Hepatic stellate cell (primary cell): ENCODE measurements at regions not wholly inside any gene's neighbourhood (a gene's known extent, or its start where the extent isn't known, plus 50 kb on each side); places are given as distances from the start of the nearest gene placed in this dataset.

Experiments used
- DNase-seq: peaks from one replicate; pipeline ENCODE4 v3.0.0; 2011; ENCODE audit warnings: low spot score

GRCh38 chr2:144686518-144687215 is 166.7 kb upstream of the ZEB2 start:
- no peak for DNase-seq

GRCh38 chr2:144683966-144684365 is 164.0 kb upstream of the ZEB2 start:
- no peak for DNase-seq

GRCh38 chr2:144683107-144683753 is 163.3 kb upstream of the ZEB2 start:
- DNase-seq = no peak

- DNase-seq = no peak
Observed at GRCh38 chr2:144682248-144682647, 162.3 kb upstream of the ZEB2 start.

- no peak for DNase-seq
Observed at GRCh38 chr2:144681389-144681788, 161.5 kb upstream of the ZEB2 start.

- DNase-seq = no peak
Observed at GRCh38 chr2:144679942-144680341, 160.0 kb upstream of the ZEB2 start.

GRCh38 chr2:144678736-144679135 is 158.8 kb upstream of the ZEB2 start:
- DNase-seq = no peak

GRCh38 chr2:144675731-144676130 is 155.8 kb upstream of the ZEB2 start:
- no peak for DNase-seq

GRCh38 chr2:144675331-144675730 is 155.4 kb upstream of the ZEB2 start:
- DNase-seq = no peak

GRCh38 chr2:144674071-144674470 is 154.2 kb upstream of the ZEB2 start:
- DNase-seq = no peak

GRCh38 chr2:144673456-144673855 is 153.5 kb upstream of the ZEB2 start:
- DNase-seq = no peak

GRCh38 chr2:144671695-144672455 is 152.0 kb upstream of the ZEB2 start:
- DNase-seq = no peak

- DNase-seq = no peak
Observed at GRCh38 chr2:144670738-144671137, 150.8 kb upstream of the ZEB2 start.

- no peak for DNase-seq
Observed at GRCh38 chr2:144670080-144670479, 150.2 kb upstream of the ZEB2 start.

- DNase-seq = no peak
Observed at GRCh38 chr2:144669196-144669987, 149.5 kb upstream of the ZEB2 start.

GRCh38 chr2:144668493-144669110 is 148.7 kb upstream of the ZEB2 start:
- DNase-seq = no peak

GRCh38 chr2:144666032-144666431 is 146.1 kb upstream of the ZEB2 start:
- no peak for DNase-seq

GRCh38 chr2:144663207-144663606 is 143.3 kb upstream of the ZEB2 start:
- DNase-seq = no peak

- no peak for DNase-seq
Observed at GRCh38 chr2:144660518-144661316, 140.8 kb upstream of the ZEB2 start.

GRCh38 chr2:144659731-144660275 is 139.9 kb upstream of the ZEB2 start:
- DNase-seq = no peak

- DNase-seq = no peak
Observed at GRCh38 chr2:144654523-144654922, 134.6 kb upstream of the ZEB2 start.
